ENCODE measurements at regions not wholly inside any gene's neighbourhood (a gene's known extent, or its start where the extent isn't known, plus 50 kb on each side); places are given as distances from the start of the nearest gene placed in this dataset.
"Not testable (repeated sequence)": the region's sequence is repeated elsewhere in the genome, so short reads cannot be mapped to it uniquely, and the experiment has no call there.

DNA sequence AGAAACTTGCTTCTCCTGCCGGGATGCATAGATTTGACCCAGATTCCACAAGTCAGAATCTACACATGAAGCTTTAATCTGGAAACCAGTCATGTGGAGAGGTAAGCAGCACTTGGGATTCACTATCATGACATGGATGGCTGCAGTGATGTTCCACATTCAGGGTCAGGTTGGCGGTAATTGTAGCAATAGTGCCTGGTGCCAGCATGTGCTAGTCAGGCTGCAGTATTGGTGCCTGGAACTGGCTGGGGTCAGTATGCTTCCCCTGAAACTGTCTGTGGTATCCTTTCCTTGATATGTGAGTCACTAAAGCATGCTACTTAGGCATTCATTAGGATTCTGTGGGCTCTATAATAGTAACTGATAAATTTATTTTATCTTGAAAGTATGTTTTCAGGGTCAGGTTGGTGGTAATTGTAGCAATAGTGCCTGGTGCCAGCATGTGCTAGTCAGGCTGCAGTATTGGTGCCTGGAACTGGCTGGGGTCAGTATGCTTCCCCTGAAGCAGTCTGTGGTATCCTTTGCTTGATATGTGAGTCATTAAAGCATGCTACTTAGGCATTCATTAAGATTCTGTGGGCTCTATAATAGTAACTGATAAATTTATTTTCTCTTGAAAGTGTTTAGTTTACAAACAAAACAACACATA, 1439.2 kb downstream of the ZPLD1 start:
- Histone ChIP-seq H3K27me3 (replicated peaks in 1 of 2; ENCODE audit: control insufficient read depth in 2 of 2, insufficient read depth in 2 of 2, low read length in 1 of 2) (no peaks in the 10 kb centered on the region), H3K27ac (ENCODE audit: control insufficient read depth, insufficient read depth) (no peak overlapping the region), H3K9me3 (replicated peaks; ENCODE audit: control insufficient read depth, insufficient read depth, low read length) (no peaks in the 10 kb centered on the region), H3K9ac (ENCODE audit: control insufficient read depth, insufficient read depth, low read length) (no peak overlapping the region), H2AFZ (ENCODE audit: control insufficient read depth, low read depth, low read length) (no peak overlapping the region), H3K79me2 (ENCODE audit: control insufficient read depth, insufficient read depth, low read length) (no peaks in the 10 kb centered on the region), H3K4me2 (ENCODE audit: control insufficient read depth, insufficient read depth) (no peak overlapping the region), H3K36me3 (ENCODE audit: control insufficient read depth in 2 of 2, insufficient read depth in 2 of 2, low read length in 1 of 2) (no peaks in the 10 kb centered on the region), H4K20me1 (ENCODE audit: control insufficient read depth, insufficient read depth) (no peaks in the 10 kb centered on the region), H3K4me1 (ENCODE audit: control insufficient read depth, insufficient read depth, low read length) (no peaks in the 10 kb centered on the region), H3K4me3 (no peak overlapping the region)
- DNase-seq (ENCODE audit: low read depth, low spot score) = no peak
- ChIA-PET POLR2A (no interaction called here), RAD21 (ENCODE audit: unreplicated experiment) (no interaction called here), CTCF (no interaction called here), SMC1A (ENCODE audit: uncharacterized antibody, unreplicated experiment) (no interaction called here)
- in situ Hi-C loops (cut with MboI) = no loop called here
- BruUV-seq (replicated peaks) = no TSS peak
- TF ChIP-seq SREBF1 (IDR thresholded peaks at IDR 0.05; ENCODE audit: low read length) = no peak
- intact Hi-C loops (cut with micrococcal nuclease; ENCODE audit: unreplicated experiment) = no loop called here
- WGBS (ENCODE audit: insufficient coverage, insufficient replicate concordance, low lambda C conversion rate, missing lambda C conversion rate) = 44% methylated on average over 2 of the region's 2 CpGs
- no peak for ATAC-seq
- no peak for FAIRE-seq

GRCh38 chr3:103881809-103882208, 1447.0 kb downstream of the ZPLD1 start:
- H3K9ac ChIP-seq (ENCODE audit: control insufficient read depth, insufficient read depth, low read length); H3K4me2 ChIP-seq (ENCODE audit: control insufficient read depth, insufficient read depth); H3K27ac ChIP-seq (ENCODE audit: control insufficient read depth, insufficient read depth); DNase-seq (ENCODE audit: low read depth, low spot score); ATAC-seq; H3K27me3 ChIP-seq (replicated peaks in 1 of 2; ENCODE audit: control insufficient read depth in 2 of 2, insufficient read depth in 2 of 2, low read length in 1 of 2); POLR2A ChIA-PET; RAD21 ChIA-PET (ENCODE audit: unreplicated experiment); H3K4me3 ChIP-seq; H3K9me3 ChIP-seq (replicated peaks; ENCODE audit: control insufficient read depth, insufficient read depth, low read length); H3K4me1 ChIP-seq (ENCODE audit: control insufficient read depth, insufficient read depth, low read length); H3K36me3 ChIP-seq (ENCODE audit: control insufficient read depth in 2 of 2, insufficient read depth in 2 of 2, low read length in 1 of 2); H2AFZ ChIP-seq (ENCODE audit: control insufficient read depth, low read depth, low read length); in situ Hi-C loops (cut with MboI); FAIRE-seq; intact Hi-C loops (cut with micrococcal nuclease; ENCODE audit: unreplicated experiment); H4K20me1 ChIP-seq (ENCODE audit: control insufficient read depth, insufficient read depth); SMC1A ChIA-PET (ENCODE audit: uncharacterized antibody, unreplicated experiment); BruUV-seq (replicated peaks); CTCF ChIA-PET; H3K79me2 ChIP-seq (ENCODE audit: control insufficient read depth, insufficient read depth, low read length): not testable (repeated sequence)
